Glutamatergic neuron (in vitro differentiated cells): ENCODE measurements at regions not wholly inside any gene's neighbourhood (a gene's known extent, or its start where the extent isn't known, plus 50 kb on each side); places are given as distances from the start of the nearest gene placed in this dataset.
"Not testable (repeated sequence)": the region's sequence is repeated elsewhere in the genome, so short reads cannot be mapped to it uniquely, and the experiment has no call there.

Experiments
- DNase-seq: peaks from one replicate; pipeline ENCODE4 v3.0.0; 2022
- H3K27ac Mint-ChIP-seq: one replicate; pipeline ENCODE4 v1.8.0; 2020; ENCODE audit warnings: mild to moderate bottlenecking, mixed read lengths, inconsistent platforms; ENCODE audit not compliant: unreplicated experiment
- H3K27me3 Mint-ChIP-seq: one replicate; pipeline ENCODE4 v1.8.0; 2020; ENCODE audit warnings: mild to moderate bottlenecking, moderate library complexity, mixed read lengths, inconsistent platforms; ENCODE audit not compliant: unreplicated experiment
- H3K36me3 Mint-ChIP-seq: one replicate; pipeline ENCODE4 v1.8.0; 2020; ENCODE audit warnings: mild to moderate bottlenecking, mixed read lengths, inconsistent platforms; ENCODE audit not compliant: unreplicated experiment
- H3K4me1 Mint-ChIP-seq: one replicate; pipeline ENCODE4 v1.8.0; 2020; ENCODE audit warnings: mild to moderate bottlenecking, low read depth, mixed read lengths, inconsistent platforms; ENCODE audit not compliant: unreplicated experiment
- H3K4me3 Mint-ChIP-seq: one replicate; pipeline ENCODE4 v1.8.0; 2020; ENCODE audit warnings: mild to moderate bottlenecking, mixed read lengths, inconsistent platforms; ENCODE audit not compliant: unreplicated experiment
- H3K9me3 Mint-ChIP-seq: one replicate; pipeline ENCODE4 v1.8.0; 2020; ENCODE audit warnings: mild to moderate bottlenecking, moderate library complexity, mixed read lengths, inconsistent platforms; ENCODE audit not compliant: unreplicated experiment
- TF ChIP-seq, protein P1 (sequence below): fragments of 200-600 bp; sonication (generic); IDR thresholded peaks from one replicate; pipeline ENCODE4 v1.5.0; 2021; ENCODE audit not compliant: partially characterized antibody, unreplicated experiment

DNA sequence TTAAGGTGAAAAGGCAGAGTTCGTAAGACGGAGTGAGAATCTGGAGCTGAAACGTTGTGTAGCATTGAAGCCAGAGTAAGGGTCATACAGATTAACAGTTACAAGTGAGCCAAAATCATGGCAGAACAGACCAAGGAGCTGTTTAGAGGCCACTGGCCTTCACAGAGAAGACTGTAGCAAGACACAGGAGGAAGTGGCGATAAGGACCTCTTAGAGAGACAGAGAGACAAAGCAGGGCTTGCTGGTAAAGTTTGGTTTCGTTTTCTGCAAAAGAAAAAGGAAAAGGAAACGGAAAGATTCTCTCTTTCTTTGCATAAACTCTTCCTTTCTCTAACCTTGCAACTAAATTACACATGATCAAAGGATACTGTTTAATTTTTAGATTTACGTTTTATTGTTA is 83.0 kb downstream of the AASDHPPT start:
- Mint-ChIP-seq H3K4me1 (no peaks in the 10 kb centered on the region), H3K9me3 (no peaks in the 10 kb centered on the region), H3K27ac (no peak overlapping the region)

DNA sequence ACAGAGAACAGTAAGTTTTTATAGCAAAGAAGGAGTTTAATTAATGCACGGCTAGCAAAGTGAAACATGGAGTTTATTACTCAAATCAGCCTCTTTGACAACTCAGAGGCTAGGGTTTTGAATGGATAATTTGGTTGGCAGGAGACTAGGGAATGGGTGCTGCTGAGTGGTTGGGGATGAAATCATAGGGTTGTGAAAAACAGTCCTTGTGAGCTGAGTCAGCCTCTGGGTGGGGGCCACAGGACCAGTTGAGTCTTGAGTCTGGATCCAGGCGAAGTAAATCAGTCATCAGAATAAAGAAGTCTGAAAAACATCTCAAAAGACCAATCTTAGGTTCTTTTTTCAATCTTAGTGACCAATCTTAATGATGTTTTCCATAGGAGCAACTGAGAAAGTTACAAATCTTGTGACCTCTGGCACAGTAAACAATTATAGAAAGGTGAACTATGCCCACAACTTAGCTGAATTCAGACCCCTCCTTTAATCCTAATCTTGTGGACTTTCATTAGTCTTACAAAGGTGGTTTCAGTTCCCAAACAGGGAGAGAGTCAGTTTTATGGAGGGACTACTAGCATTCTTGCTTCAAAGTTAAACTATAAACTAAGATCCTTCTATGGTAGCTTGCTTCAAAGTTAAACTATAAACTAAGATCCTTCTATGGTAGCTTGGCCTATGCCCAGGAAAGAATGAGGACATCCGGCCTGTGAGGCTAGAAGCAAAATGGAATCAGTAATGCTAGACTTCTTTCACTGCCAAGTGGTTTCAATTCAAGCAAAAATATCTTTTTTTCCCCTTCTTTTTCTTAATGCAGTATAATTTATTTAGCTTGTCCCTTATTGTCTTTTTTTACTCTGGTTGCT is 84.5 kb downstream of the AASDHPPT start:
- Mint-ChIP-seq H3K4me3 (no peak overlapping the region), H3K4me1 (no peaks in the 10 kb centered on the region), H3K36me3 (peaks cover 12% of the 10 kb centered on the region), H3K9me3 (no peaks in the 10 kb centered on the region), H3K27ac (no peak overlapping the region), H3K27me3 (no peaks in the 10 kb centered on the region)
- TF ChIP-seq, protein P1, sequence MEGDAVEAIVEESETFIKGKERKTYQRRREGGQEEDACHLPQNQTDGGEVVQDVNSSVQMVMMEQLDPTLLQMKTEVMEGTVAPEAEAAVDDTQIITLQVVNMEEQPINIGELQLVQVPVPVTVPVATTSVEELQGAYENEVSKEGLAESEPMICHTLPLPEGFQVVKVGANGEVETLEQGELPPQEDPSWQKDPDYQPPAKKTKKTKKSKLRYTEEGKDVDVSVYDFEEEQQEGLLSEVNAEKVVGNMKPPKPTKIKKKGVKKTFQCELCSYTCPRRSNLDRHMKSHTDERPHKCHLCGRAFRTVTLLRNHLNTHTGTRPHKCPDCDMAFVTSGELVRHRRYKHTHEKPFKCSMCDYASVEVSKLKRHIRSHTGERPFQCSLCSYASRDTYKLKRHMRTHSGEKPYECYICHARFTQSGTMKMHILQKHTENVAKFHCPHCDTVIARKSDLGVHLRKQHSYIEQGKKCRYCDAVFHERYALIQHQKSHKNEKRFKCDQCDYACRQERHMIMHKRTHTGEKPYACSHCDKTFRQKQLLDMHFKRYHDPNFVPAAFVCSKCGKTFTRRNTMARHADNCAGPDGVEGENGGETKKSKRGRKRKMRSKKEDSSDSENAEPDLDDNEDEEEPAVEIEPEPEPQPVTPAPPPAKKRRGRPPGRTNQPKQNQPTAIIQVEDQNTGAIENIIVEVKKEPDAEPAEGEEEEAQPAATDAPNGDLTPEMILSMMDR: no peak
- DNase-seq: no peak

More for the DNA sequence above, 83.0 kb downstream of the AASDHPPT start:
- DNase-seq: no peak
- Mint-ChIP-seq H3K36me3 (no peaks in the 10 kb centered on the region), H3K4me3 (no peak overlapping the region), H3K27me3 (no peaks in the 10 kb centered on the region)
- TF ChIP-seq, protein P1: no peak

DNA sequence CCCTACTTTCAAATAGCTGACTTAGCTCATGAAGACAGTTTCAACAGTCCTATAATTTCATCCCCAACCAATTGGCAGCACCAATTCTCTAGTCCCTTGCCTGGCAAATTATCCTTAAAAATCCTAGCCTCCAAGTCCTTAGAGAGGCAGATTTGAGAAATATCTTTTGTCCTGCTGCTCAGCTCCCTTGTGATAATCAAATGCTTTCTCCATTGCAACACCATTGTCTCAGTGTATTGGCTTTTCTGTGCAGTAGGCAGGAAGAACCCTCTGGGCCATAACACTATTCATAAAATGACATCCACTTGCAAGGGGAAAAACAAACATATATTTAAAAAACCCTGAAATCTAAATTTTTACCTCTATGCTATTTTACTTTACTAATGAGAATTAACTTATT is 89.6 kb downstream of the AASDHPPT start:
- no peaks in the 10 kb centered on the region for H3K27me3 Mint-ChIP-seq
- H3K36me3 Mint-ChIP-seq: peaks cover 26% of the 10 kb centered on the region
- TF ChIP-seq, protein P1: no peak
- no peak for DNase-seq
- no peaks in the 10 kb centered on the region for H3K9me3 Mint-ChIP-seq
- no peak overlapping the region for H3K27ac Mint-ChIP-seq
- H3K4me3 Mint-ChIP-seq: no peak overlapping the region
- no peaks in the 10 kb centered on the region for H3K4me1 Mint-ChIP-seq

DNA sequence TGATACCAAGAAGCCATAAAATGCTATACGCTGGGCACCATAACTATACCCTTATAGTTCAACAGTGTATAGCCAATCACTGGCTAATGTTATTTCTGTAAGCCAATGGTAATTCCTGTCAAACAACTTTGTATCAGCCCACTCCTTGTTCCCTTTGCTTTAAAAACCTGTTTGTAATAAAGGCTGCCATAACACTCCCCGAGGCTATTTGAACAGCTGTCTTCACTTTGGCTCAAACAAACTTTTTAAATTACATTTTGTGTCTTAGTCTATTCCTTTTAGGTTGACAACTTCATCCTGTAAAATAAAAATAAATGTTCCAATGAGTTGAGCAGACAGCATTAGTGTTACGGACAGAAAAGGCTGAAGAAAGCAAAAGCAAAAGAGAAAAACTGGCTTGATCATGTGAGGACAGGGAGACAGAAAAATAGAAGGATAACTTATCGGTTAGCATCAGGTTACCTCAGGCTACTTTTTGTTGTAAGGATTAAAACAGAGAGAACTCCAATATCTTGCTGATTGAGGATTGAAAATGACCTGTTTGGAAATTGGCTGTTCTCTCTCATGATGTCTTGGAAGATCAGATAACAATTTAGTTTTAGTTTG is 95.0 kb downstream of the AASDHPPT start:
- H3K9me3 Mint-ChIP-seq: no peaks in the 10 kb centered on the region
- no peak overlapping the region for H3K4me3 Mint-ChIP-seq
- H3K4me1 Mint-ChIP-seq: no peaks in the 10 kb centered on the region
- no peak overlapping the region for H3K27ac Mint-ChIP-seq
- peaks cover 10% of the 10 kb centered on the region for H3K36me3 Mint-ChIP-seq
- TF ChIP-seq, protein P1: no peak
- DNase-seq: no peak
- H3K27me3 Mint-ChIP-seq: no peaks in the 10 kb centered on the region

DNA sequence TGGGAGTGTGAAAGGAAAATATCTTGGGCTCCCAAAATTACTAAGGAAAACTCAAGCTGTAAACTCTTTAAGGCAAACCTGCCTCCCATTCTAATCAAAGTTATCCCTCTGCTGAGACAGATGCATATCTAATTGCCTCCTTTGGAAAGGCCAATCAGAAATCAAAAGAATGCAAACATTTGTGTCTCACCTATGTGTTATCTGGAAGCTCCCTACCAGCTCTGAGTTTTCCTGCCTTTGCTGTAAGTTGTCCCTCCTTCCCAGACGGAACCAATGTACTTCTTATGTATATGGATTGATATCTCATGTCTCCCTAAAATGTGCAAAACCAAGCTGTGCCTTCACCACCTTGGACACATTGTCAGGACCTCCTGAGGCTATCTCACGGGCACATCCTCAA is 95.8 kb downstream of the AASDHPPT start:
- TF ChIP-seq, protein P1: no peak
- H3K9me3 Mint-ChIP-seq: no peaks in the 10 kb centered on the region
- DNase-seq: no peak
- no peak overlapping the region for H3K27ac Mint-ChIP-seq
- H3K4me3 Mint-ChIP-seq: no peak overlapping the region
- no peaks in the 10 kb centered on the region for H3K4me1 Mint-ChIP-seq
- H3K36me3 Mint-ChIP-seq: peaks cover 8% of the 10 kb centered on the region
- H3K27me3 Mint-ChIP-seq: no peaks in the 10 kb centered on the region

DNA sequence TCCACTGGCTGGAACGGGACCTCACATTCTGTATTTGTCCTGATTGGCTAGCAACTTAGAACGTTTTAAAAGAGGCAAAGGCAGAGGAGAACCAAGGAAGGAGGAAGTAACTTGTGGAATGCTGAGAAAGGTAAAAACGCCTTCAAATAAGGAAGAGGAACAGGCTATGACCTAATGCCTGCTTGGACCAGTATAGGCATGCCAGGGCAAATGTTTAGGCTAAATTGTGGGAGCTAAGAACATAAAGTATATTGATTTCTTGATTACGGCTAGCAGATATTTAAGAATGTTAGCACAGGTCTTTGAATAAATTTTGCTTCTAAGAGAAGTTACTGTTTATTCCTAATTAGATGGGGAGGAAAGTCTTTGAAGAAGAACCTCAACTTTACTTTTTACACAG is 96.5 kb downstream of the AASDHPPT start:
- H3K9me3 Mint-ChIP-seq, H3K4me1 Mint-ChIP-seq, DNase-seq, H3K36me3 Mint-ChIP-seq, H3K27ac Mint-ChIP-seq, H3K27me3 Mint-ChIP-seq, H3K4me3 Mint-ChIP-seq: not testable (repeated sequence)
